GF-D8 (cell line): ENCODE measurements at regions not wholly inside any gene's neighbourhood (a gene's known extent, or its start where the extent isn't known, plus 50 kb on each side); places are given as distances from the start of the nearest gene placed in this dataset.

Experiments used
- DNase-seq: peaks from one replicate; lab custom pipeline; 2025; lab: John Stamatoyannopoulos, UW

GRCh38 chr16:86442703-86443102 lies 67.6 kb upstream of the FOXF1 start:
- no peak for DNase-seq

DNA sequence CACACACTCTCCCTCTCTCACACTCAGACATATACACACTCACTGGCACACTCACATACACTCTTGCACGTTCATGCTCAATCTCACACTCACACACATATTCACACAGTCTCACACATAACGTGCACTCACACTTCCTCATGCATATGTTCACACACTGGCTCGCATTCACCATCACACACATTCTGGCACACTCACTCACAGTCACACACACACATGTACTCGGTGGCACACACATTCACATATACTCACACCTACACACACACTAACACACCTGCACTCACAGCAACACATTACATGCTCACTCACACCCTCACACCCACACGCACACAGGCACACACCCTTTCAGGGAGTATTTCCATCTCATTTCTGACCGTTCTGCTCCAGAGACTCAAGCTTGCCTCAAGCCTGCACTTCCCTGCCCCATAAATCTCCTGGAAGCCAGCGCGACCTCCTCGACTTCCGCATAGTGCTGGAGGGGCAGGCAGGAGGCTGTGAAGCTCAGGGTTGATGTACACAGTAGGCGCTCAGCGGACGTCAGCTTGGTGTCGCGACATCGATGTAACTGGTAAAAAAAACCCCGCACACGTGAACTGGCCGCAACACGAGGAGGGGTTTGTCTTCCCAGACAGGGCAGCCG lies 66.7 kb upstream of the FOXF1 start:
- no peak for DNase-seq

GRCh38 chr16:86444261-86444660 lies 66.1 kb upstream of the FOXF1 start:
- DNase-seq: no peak

DNA sequence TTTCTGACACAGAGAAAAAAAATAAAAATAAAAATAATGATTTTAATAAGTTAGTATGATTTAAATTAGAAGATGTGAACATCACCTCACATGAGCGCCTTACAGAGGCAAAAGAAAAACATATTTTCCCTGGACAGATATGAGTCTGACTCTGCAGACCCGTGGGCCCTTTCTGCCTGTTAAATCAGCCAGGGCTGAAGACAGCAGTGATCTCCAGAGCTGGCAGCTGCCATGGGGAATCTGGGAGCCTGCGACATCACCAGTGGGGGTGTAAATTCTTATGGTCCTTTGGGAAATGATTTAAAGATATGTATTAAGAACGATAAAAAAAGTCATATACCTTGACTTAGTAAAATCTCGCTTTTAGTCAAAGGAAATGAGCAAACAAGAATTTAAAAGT lies 65.7 kb upstream of the FOXF1 start:
- DNase-seq: no peak

DNA sequence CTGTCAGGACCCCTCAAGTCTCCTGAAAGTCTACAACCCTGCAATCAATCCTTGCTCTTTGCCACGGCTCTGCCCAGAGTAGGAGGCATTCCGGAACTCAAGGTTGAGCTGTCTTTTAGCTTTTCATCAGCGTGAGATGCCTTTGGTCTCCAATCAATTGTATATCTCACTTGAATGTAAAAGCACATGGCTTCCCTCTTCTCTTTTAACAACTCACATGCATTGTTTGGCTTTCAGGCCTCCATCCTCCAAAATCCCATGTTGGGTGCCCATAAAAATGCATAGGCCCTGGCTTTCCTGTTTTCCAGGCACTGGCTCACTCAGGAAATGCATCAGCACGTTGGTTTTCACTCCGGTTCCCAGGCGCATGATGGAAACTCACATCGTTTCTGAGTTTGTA lies 64.0 kb upstream of the FOXF1 start:
- DNase-seq: no peak

DNA sequence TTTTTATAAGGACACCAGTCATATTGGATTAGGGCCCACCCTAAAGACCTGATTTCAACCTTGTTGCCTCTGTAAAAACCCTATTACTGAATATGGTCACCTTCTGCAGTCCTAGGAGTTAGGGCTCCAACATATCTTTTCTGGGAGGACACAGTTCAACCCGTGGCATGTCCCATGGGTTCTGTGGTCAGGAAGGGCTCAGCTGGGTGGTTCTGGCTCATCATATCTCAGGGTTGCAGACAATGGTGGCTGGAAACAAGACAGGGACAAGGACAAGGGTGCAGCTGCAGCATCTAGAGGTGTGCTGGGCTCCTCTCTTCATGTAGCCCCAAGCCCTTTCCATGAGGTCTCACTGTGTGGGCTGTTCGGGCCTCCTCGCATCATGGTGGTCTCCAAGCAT lies 63.1 kb upstream of the FOXF1 start:
- no peak for DNase-seq

DNA sequence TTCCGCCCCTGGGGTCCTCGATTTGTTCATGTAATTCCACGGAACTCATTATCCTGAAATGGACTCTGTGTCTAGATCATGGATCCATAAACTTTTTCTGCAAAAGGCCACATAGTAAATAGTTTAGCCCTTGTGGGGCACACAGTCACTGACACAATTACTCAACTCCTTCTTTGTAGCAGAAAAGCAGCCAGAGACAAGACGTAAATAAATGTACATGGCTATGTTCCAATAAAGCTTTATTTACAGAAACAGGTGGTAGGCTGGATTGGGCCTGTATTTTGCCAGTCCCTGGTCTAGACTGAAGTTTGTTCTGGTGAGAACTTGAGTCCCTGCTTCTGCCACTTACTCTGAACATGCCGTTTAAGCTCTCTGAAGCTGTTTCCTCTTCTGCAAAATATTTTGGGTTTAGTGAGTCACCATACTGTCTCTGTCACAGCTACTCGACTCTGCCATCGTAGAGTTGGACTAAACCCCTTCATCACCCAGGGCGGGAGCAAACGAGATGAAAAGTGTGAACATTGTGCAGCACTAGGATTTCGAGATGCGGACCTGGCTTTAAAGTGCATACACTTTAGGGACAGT lies 61.9 kb upstream of the FOXF1 start:
- no peak for DNase-seq

- DNase-seq: no peak
Measured at GRCh38 chr16:86449446-86450095, 60.8 kb upstream of the FOXF1 start.

DNA sequence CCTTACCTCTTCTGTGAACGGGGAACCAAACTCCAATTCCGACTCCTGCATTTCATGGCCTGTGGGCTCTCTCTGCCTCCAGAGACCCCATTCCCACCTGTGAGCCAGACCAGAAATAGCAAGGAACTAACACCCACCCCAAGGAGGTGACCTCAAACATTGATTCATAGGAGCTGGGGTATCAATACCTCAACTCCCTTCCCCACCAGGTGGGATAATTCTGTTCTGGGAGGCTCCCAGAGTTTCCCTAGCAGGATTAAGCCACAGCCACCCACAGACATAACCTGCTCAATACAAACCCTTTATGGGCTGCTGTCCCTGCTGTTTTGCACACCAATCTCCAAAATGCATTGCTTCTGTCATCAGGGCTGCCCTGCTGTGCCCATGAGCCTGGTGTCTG lies 59.6 kb upstream of the FOXF1 start:
- no peak for DNase-seq

GRCh38 chr16:86452451-86452850 lies 57.9 kb upstream of the FOXF1 start:
- DNase-seq: no peak

DNA sequence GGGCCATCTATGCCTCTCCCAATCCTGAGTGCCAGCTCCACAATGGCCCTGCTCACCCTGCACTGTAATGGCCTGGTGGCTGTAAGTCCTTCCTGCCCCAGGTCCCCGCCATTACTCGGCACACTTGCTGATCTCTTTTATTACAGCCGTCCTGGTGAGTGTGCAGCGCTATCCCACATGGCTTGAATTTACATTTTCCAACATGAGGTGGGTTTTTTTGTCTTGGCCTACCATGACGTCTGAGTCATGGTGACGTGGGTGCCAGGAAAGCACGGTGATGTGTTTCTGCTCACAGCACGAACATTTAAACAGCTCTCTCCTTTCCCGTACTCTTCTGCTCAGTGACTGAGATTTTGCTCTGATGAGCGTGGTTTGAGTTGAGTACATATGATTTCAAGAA lies 55.2 kb upstream of the FOXF1 start:
- no peak for DNase-seq

- DNase-seq: no peak
Measured at GRCh38 chr16:86455640-86456039, 54.7 kb upstream of the FOXF1 start.

DNA sequence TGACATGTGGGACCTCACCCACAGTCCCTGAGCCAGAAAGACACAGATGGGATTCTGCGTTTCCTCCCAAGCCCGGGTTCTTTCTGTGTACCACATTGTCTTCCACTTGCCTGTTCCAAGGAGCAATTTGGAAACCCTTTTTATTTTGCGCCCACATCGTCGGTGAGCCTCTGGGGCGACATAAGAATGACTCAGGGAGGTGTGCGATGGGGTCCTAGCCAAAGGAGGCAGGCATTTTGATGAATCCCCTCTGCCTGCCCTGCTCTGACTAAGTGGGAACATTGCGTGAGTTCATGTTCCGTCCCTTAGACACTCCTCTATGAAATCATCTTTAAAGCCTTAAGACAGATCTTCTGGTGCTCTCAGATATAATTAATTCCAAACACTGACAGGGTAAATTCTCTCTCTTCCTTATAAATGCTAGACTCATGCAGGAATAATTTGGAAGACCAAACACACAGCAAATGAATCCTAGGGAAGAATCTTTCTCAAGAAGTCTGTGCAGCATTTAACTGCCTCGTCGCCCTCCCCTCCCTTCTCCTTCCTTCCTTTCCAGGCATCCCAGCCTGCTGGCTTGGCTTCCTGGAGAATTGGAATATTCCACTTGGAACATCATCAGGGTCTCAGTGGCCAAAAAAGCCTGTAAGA lies 52.7 kb upstream of the FOXF1 start:
- no peak for DNase-seq

GRCh38 chr16:86458149-86458777 lies 52.1 kb upstream of the FOXF1 start:
- no peak for DNase-seq

DNA sequence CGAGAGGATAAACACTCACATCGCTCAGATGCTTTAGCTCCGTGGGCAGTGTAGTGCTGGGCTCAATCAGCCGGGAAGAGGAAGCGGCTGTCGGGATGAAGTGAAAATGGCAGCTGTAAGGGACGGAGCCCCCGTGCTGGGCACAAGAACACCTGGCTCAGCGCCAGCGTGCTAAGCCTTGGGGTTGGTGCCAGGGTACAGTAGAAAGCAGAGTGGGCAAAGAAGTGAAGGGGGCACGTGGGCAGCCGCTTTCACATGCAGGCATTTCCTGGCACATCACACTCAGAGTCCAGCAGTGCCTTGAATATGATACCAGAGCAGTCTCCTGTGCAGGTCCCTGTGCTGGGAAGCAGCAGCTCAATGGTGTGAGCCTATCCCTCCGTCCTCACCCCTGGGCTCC lies 51.1 kb upstream of the FOXF1 start:
- no peak for DNase-seq
